Prostate gland (tissue), 2 donors: ENCODE measurements at regions not wholly inside any gene's neighbourhood (a gene's known extent, or its start where the extent isn't known, plus 50 kb on each side); places are given as distances from the start of the nearest gene placed in this dataset.

ENCODE experiments used
- CTCF ChIP-seq, 4 experiments: fragments of 200-600 bp in 2 of 4; fragments of 450-650 bp in 2 of 4; sonication (generic) in 2 of 4; IDR thresholded peaks; 1 replicate in 3 of 4; 2 replicates in 1 of 4; pipeline ENCODE4 v1.5.1; 2016 to 2019; ENCODE audit warnings: antibody characterized with exemption in 4 of 4, mild to moderate bottlenecking in 2 of 4, moderate library complexity in 2 of 4
- POLR2AphosphoS5 ChIP-seq: sonication (generic); formaldehyde crosslinking; IDR thresholded peaks from one replicate; pipeline ENCODE4 v1.6.1; 2017; ENCODE audit warnings: antibody characterized with exemption

DNA sequence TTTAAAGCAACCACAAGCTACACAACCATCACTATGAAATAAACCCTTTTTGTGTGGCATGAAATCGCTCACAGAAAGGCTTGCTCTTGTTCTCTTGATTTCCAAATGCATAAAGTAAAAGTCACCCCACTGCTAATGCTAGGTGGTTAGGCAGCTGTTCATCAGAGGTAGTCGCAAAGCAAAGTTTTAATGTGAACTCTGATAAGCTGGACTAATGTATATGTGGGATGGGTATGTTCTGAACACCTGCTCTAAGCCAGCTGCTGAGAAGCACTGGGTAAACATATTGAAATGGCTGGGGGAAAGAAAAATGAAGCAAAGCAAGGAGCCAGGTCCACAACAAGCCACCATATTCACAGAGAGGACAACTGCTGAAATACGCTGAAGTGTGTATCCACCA, 142.3 kb downstream of the KLF12 start:
- TF ChIP-seq CTCF (IDR thresholded peaks at IDR 0.05), result no peak
- no peak for TF ChIP-seq POLR2AphosphoS5
